ENCODE measurements at regions not wholly inside any gene's neighbourhood (a gene's known extent, or its start where the extent isn't known, plus 50 kb on each side); places are given as distances from the start of the nearest gene placed in this dataset.
A peak's percentile ranks its signal among the peaks of the same experiment; 100 is the strongest.

DNA sequence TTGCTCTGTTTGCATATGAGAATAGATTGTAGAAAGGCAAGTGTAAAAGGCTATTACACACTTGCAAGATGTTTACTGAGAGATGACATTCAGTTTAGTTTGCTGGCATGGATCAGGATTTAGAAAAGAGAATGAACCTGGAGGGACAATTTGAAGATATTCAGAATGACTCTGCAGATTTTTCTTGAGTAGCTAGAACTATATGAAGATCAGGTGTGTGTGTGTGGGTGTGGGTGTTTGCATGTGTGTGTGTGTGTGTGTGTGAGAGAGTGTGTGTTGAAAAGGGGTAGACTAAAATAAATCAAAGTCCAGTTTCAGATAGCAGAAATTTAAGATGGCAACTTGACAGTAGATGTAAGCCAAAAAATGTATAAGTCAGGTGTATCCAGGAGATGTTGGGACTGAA lies 74.0 kb upstream of the ANXA1 start:
- Histone ChIP-seq H3K27me3 (replicated peaks; ENCODE audit: control insufficient read depth, insufficient read depth, low read length) (no peaks in the 10 kb centered on the region; the same call in 1 of the 2 replicates), H3K36me3 (ENCODE audit: control insufficient read depth, insufficient read depth, low read length) (no peaks in the 10 kb centered on the region), H3K4me3 (replicated peaks; ENCODE audit: low read depth, low read length) (no peak overlapping the region)
- TF ChIP-seq, protein P1, sequence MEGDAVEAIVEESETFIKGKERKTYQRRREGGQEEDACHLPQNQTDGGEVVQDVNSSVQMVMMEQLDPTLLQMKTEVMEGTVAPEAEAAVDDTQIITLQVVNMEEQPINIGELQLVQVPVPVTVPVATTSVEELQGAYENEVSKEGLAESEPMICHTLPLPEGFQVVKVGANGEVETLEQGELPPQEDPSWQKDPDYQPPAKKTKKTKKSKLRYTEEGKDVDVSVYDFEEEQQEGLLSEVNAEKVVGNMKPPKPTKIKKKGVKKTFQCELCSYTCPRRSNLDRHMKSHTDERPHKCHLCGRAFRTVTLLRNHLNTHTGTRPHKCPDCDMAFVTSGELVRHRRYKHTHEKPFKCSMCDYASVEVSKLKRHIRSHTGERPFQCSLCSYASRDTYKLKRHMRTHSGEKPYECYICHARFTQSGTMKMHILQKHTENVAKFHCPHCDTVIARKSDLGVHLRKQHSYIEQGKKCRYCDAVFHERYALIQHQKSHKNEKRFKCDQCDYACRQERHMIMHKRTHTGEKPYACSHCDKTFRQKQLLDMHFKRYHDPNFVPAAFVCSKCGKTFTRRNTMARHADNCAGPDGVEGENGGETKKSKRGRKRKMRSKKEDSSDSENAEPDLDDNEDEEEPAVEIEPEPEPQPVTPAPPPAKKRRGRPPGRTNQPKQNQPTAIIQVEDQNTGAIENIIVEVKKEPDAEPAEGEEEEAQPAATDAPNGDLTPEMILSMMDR (IDR thresholded peaks at IDR 0.05; ENCODE audit: insufficient read depth, low read length, poor library complexity, severe bottlenecking) = no peak
- no peak for DNase-seq (ENCODE audit: extremely low read depth, insufficient read length)

DNA sequence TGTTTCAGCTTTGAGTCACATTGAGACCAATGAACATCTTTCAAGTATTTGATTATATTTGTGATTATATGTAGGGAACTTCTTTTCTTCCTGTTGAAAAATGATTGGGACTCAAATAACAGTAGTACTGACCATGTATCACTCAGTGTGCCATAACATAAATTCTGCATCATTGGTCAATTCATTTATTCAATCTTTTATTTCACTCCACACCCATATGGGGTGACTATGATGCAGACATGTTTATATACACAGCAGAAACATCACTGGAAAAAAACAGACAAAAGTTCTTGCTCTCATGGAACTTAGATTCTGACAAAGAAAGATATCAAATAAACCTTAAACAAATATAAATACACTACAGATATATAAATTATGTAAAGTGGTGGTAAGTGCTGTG lies 74.7 kb upstream of the ANXA1 start:
- TF ChIP-seq, protein P1 (IDR thresholded peaks at IDR 0.05; ENCODE audit: insufficient read depth, low read length, poor library complexity, severe bottlenecking) = no peak
- no peak for DNase-seq (ENCODE audit: extremely low read depth, insufficient read length)
- Histone ChIP-seq H3K27me3 (replicated peaks; ENCODE audit: control insufficient read depth, insufficient read depth, low read length) (no peaks in the 10 kb centered on the region; the same call in 1 of the 2 replicates), H3K4me3 (replicated peaks; ENCODE audit: low read depth, low read length) (no peak overlapping the region), H3K36me3 (ENCODE audit: control insufficient read depth, insufficient read depth, low read length) (no peaks in the 10 kb centered on the region)

DNA sequence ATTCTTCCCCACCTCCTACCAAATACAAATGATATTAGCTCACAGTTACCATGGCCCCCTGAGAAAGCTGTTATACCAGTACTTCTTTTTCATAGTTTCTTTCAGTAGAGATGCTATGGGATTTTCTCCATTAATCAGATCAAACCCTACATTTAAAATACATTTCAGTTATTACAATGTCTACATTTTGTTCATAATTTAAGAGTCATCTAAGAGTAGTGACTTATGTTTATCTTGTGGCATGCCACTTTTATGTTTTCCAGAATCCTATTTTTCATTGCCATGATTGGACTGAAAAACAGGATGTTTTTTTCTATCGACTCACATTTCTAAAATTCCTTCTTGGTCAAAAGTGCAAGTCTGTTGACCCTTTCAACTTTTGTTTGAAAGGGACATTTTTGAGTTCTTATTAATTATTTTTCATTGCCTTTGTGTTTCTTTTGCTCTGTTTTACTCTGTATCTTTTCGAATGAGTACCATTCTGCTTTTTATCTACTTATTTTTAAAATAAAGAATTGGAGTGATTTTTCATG lies 77.4 kb upstream of the ANXA1 start:
- TF ChIP-seq, protein P1 (IDR thresholded peaks at IDR 0.05; ENCODE audit: insufficient read depth, low read length, poor library complexity, severe bottlenecking) = no peak
- H3K27me3 ChIP-seq (replicated peaks; ENCODE audit: control insufficient read depth, insufficient read depth, low read length) = no peaks in the 10 kb centered on the region
- no peak for DNase-seq (ENCODE audit: extremely low read depth, insufficient read length)
- H3K4me3 ChIP-seq (replicated peaks; ENCODE audit: low read depth, low read length) = no peak overlapping the region
- H3K36me3 ChIP-seq (ENCODE audit: control insufficient read depth, insufficient read depth, low read length) = no peaks in the 10 kb centered on the region

DNA sequence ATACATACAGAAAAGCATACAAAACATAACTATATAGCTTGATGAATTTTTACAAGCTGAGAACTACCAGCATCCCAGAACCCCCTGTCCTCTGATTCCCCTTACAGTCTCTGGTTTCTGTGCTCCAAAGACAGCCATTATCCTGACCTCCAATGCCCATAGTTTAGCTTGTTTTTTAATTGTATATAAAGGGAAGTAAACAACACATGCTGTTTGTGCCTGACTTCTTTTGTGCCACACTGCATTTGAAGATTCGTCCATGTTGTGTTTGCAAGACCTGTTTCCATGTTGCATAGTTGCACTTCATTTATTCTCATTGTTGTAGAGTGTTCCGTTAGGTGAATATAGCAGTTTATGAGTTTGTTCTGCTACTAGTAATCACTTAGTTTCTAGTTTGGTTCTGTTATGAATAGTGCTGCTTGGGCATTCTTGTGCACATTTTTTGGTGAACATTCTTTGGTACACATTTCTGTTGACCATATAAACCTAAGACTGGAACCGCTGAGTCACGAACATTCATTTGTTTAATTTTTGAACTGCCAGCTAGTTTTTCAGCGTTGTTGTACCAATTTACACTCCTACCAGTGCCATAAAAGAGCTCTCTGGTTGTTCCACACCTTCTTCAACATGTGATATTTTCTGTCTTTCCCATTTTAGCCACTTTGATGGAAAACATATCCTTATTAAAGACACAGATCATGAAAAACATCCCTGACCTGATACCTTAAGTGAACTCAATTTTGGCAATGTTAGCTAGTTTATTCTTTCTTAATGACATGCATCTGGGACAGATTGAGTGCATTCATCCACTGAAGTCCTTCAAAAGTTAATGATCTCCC lies 78.1 kb upstream of the ANXA1 start:
- TF ChIP-seq, protein P1 (IDR thresholded peaks at IDR 0.05; ENCODE audit: insufficient read depth, low read length, poor library complexity, severe bottlenecking) = no peak
- H3K36me3 ChIP-seq (ENCODE audit: control insufficient read depth, insufficient read depth, low read length) = no peaks in the 10 kb centered on the region
- no peaks in the 10 kb centered on the region for H3K27me3 ChIP-seq (replicated peaks; ENCODE audit: control insufficient read depth, insufficient read depth, low read length)
- no peak overlapping the region for H3K4me3 ChIP-seq (replicated peaks; ENCODE audit: low read depth, low read length)
- no peak for DNase-seq (ENCODE audit: extremely low read depth, insufficient read length)

DNA sequence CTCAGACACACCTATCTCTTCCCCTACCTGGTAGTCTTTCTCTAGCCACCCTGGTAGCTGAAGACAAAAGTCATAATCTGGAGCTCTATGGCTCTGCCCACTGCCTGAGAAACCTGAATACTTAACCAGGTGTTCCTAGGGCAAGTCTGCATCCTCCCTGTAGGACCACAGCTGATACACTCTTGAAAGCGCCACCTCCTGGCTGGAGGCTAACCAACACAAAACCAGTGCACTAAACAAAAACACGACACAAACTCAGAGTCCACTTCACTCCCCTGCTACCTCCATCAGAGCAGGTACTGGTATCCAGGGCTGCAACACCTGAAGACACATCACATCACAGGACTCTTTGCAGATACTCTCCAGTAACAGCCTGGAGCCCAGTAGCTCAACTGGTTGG lies 84.6 kb upstream of the ANXA1 start:
- TF ChIP-seq, protein P1 (IDR thresholded peaks at IDR 0.05; ENCODE audit: insufficient read depth, low read length, poor library complexity, severe bottlenecking) = peak; percentile 46
- H3K4me3 ChIP-seq (replicated peaks; ENCODE audit: low read depth, low read length) = no peak overlapping the region
- no peaks in the 10 kb centered on the region; the same call in 1 of the 2 replicates for H3K27me3 ChIP-seq (replicated peaks; ENCODE audit: control insufficient read depth, insufficient read depth, low read length)
- H3K36me3 ChIP-seq (ENCODE audit: control insufficient read depth, insufficient read depth, low read length) = no peaks in the 10 kb centered on the region
- no peak for DNase-seq (ENCODE audit: extremely low read depth, insufficient read length)
